ENCODE measurements at regions not wholly inside any gene's neighbourhood (a gene's known extent, or its start where the extent isn't known, plus 50 kb on each side); places are given as distances from the start of the nearest gene placed in this dataset.

- TF ChIP-seq PAXIP1 (CRISPR knock-in tag; conservative IDR thresholded peaks at IDR 0.05) (peak; percentile 48), HOXA5 (CRISPR knock-in tag; IDR thresholded peaks at IDR 0.05) (no peak), ZNF557 (CRISPR knock-in tag; IDR thresholded peaks at IDR 0.05) (no peak), HNF4A (CRISPR knock-in tag; IDR thresholded peaks at IDR 0.05) (peak; percentile 68), ATF7 (IDR thresholded peaks at IDR 0.05) (no peak), ATF7 (CRISPR knock-in tag; IDR thresholded peaks at IDR 0.05) (no peak), ZBTB44 (CRISPR knock-in tag; IDR thresholded peaks at IDR 0.05) (no peak), THAP7 (CRISPR knock-in tag; IDR thresholded peaks at IDR 0.05) (no peak), TEAD3 (CRISPR knock-in tag; optimal IDR thresholded peaks at IDR 0.05; ENCODE audit: borderline replicate concordance) (peak; percentile 32), CSRNP2 (CRISPR knock-in tag; conservative IDR thresholded peaks at IDR 0.05; ENCODE audit: low read depth) (no peak), RFX3 (CRISPR knock-in tag; IDR thresholded peaks at IDR 0.05) (no peak), PAX8 (CRISPR knock-in tag; IDR thresholded peaks at IDR 0.05; ENCODE audit: borderline replicate concordance) (no peak), PBX3 (CRISPR knock-in tag; IDR thresholded peaks at IDR 0.05; ENCODE audit: borderline replicate concordance) (no peak), ZNF761 (CRISPR knock-in tag; conservative IDR thresholded peaks at IDR 0.05) (no peak), FOXA1 (IDR thresholded peaks at IDR 0.05) (no peak), FOXA1 (CRISPR knock-in tag; IDR thresholded peaks at IDR 0.05) (peak; percentile 92), RBM22 (optimal IDR thresholded peaks at IDR 0.05; ENCODE audit: low read length) (no peak), THRA (CRISPR knock-in tag; IDR thresholded peaks at IDR 0.05; ENCODE audit: borderline replicate concordance) (no peak), PITX1 (CRISPR knock-in tag; IDR thresholded peaks at IDR 0.05) (no peak), SRSF1 (optimal IDR thresholded peaks at IDR 0.05; ENCODE audit: low read depth, low read length) (no peak)
Measured at GRCh38 chr10:61136139-61136538, 192.2 kb upstream of the RHOBTB1 start (continued).
